GM21423 (cell line): ENCODE measurements at regions not wholly inside any gene's neighbourhood (a gene's known extent, or its start where the extent isn't known, plus 50 kb on each side); places are given as distances from the start of the nearest gene placed in this dataset.
"Not testable (repeated sequence)": the region's sequence is repeated elsewhere in the genome, so short reads cannot be mapped to it uniquely, and the experiment has no call there.

Experiments used
- ATAC-seq: cut with Tn5 transposase; IDR thresholded peaks from one replicate; pipeline ENCODE4 v1.9.1; 2021; ENCODE audit warnings: mild to moderate bottlenecking, moderate library complexity; ENCODE audit not compliant: unreplicated experiment

DNA sequence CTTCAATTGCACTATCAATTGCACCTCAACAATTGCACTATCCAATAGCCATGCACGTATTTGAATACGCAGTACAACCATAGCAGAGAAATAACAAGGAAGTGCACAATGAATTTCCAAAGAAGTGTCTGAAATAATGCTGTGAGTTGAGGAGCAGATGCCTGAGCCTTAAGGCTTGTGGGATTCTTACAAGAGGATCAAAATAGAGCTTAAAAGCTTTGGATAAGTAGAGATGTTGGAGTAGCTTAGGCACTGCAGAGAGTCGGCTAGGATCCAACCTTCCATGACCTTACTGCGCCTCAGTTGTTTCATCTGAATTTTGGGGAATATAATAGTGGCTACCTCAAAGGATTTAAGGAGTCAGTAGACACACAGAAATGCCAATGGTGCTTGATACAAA, 196.1 kb upstream of the FLRT2 start:
- ATAC-seq = no peak

GRCh38 chr14:85334316-85334715, 195.6 kb upstream of the FLRT2 start:
- ATAC-seq = no peak

- ATAC-seq = no peak
Observed at GRCh38 chr14:85336257-85336656, 193.7 kb upstream of the FLRT2 start.

- no peak for ATAC-seq
Observed at GRCh38 chr14:85336817-85337216, 193.1 kb upstream of the FLRT2 start.

DNA sequence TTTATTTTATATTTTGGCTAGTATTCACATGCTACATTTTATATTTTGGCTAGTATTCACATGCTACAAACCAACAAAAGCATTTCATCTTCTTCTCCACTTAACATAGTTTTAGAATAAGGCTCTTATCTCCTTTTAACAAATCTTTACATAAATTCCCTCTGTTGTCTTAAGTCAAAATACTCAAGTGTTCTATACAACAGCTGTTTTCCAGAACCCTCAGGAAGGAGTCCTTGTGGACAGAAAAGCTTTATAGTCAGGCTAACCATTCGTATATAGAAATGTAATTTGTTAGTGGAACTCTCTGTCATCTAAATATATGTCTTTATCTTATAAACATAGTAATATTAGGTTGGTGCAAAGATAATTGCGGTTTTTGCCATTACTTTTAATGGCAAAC, 191.0 kb upstream of the FLRT2 start:
- ATAC-seq = no peak

GRCh38 chr14:85342858-85343607, 186.9 kb upstream of the FLRT2 start:
- ATAC-seq = no peak

DNA sequence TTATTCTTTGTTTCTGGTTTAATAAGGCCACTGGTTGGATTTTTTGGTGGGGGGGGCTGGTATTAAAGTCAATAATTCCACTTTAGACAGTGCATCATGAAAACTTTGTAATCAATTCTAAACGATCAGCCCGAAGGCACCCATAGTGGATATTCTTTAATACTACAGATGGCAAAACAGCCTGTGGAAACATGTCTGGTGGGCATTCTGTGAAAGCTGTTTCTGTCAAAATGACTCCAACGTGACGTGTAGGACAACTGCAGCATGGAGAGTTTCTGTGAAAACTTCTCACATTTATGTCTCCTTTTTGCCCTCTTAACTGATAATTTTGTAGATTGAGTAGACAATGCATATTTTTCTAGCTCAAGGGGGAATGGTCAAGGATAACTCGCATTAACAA, 185.8 kb upstream of the FLRT2 start:
- ATAC-seq = no peak

DNA sequence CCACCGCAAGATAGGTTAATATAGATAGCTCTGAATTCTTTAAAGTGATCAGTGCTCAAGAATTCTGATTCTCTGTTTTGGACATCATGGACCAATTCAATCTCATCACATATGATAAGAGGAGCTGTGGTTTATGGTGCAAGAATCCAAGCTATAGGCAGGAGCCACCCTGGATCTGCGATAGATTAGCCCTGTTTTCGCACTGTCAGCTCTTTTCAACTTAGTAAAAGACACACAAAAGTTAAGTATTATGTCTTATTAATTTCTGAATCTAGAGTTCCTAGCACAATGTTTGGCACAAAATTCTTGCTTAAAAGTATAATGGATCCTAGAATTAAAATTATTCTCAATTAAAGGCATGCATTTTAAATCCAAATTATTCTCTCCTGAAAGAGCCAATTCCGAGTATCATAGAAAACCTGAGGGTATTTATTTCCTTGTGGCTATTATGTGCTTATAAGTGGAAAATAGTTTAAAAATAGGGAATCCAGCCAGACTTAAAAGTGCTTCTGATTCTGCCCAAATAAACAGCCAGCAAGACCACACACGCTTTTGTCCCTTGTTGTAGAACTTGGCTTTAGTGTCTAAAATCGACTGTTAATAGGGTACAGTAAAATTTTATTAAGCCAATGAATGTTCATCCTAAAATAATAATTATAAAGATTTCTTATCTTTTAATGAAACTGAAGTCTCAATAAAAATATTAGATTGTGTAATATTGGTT, 184.9 kb upstream of the FLRT2 start:
- no peak for ATAC-seq

DNA sequence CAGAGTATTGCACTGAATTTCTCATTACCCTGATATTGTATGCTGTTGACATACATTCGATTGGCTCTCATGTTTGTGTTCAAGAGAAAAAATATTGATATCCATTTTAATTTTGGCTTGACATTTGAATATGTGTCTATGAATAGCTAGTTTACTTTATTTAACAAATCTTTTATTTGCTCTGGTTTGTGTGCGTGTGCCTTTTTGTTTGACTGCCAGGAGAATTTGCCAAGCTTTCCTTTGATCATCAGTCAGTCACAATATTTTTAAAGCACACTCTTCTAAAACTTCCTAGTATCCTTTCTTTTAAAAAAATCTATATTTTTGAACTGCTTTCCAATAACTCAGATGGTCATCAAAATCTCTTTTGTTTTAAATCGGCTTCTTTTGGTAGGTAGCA, 179.3 kb upstream of the FLRT2 start:
- ATAC-seq = no peak

- not testable (repeated sequence) for ATAC-seq
Observed at GRCh38 chr14:85352588-85352987, 177.4 kb upstream of the FLRT2 start.

DNA sequence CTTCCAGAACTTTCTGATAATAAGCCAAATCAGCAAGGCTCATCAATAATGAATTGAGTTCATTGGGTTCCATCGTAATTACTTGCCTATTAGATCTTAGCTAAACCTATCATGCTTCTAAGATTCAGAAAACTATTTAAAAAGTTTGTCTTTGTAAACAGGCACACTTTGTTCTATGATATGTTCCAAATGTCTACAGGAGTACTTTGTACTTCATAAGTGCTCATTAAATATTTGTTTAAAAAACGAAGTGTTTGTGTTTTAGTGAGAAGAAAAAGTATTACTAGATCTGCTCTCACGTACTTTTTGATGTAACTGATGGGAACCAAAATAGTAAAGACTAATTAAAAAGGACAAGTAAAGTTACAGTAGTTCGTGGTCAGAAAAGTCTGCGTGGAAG, 172.8 kb upstream of the FLRT2 start:
- ATAC-seq = no peak

- ATAC-seq = no peak
Observed at GRCh38 chr14:85358136-85358785, 171.7 kb upstream of the FLRT2 start.

- ATAC-seq = no peak
Observed at GRCh38 chr14:85359505-85359904, 170.4 kb upstream of the FLRT2 start.

GRCh38 chr14:85363358-85363757, 166.6 kb upstream of the FLRT2 start:
- no peak for ATAC-seq

- no peak for ATAC-seq
Observed at GRCh38 chr14:85366226-85366625, 163.7 kb upstream of the FLRT2 start.

DNA sequence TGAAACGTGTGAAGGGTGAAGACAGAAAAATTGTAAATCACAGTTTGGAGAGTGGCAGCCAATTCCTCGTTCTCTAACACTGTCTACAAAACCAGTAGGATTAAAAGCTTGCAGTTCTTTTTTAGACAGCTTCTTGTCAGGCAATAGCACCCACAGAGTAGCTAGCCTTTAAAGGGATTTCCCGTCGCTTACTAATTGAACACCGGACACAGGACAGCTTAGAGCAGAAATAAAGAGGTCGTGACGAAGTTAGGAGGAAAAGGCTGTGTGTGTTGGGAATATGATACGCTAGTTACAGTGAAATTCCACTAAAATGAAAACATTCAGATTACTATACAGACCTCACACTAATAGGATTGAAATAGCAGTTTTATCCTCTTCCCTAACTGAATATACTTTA, 149.1 kb upstream of the FLRT2 start:
- no peak for ATAC-seq

- ATAC-seq = no peak
Observed at GRCh38 chr14:85382341-85382740, 147.6 kb upstream of the FLRT2 start.

DNA sequence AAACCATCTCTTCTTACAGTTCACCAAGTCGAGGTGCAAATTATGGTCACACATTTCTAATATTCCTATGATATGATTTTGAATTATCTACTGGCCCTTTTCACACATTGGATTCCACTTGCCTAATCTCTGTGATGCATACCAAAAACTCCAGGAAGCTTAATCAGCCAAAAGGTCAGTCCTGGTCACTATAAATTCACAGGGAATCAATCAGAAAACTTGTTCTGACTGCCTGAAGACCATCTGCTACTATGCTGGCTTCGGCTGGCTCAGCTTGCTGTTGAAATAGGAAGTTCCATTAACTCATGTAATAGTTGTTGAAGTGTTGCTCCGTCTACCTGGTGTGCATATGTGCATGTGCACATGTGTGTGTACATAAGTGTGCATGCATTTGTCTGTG, 142.8 kb upstream of the FLRT2 start:
- no peak for ATAC-seq

- ATAC-seq = no peak
Observed at GRCh38 chr14:85390236-85390635, 139.7 kb upstream of the FLRT2 start.

DNA sequence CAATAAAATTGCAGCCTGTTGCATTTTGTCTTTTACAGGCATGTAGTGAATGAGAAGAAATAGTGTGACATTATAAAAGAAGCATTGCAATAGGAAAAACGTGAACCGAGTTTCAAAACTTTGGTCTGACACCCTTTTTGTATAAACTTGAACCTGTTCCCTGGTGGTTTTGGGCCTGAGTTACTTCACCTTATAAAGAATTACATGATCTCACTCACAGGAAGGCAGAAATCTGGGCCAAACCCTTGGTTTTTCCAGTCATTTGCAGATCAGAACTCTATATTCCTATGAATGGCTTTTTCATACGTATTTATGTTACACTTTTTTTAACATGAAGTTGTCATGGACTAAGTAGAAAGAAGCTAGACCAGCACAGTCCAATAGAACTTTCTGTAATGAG, 138.5 kb upstream of the FLRT2 start:
- no peak for ATAC-seq

DNA sequence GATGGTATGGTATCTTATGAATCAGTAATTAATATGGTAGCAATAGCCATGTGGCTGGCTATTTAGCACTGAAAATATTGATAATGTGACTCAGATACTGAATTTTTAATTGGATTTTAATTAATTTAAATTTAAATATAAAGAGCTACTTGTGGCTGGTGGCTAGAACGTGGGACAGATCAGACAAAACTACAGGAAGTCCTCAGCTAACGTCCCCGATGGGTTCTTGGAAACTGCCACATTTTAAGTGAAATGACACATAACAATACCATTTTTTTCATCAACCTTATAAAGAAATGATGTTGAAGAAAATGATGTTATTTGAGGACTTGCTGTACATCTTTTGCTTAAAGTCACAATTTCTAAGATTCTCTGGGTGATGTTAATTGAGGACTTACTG, 138.1 kb upstream of the FLRT2 start:
- no peak for ATAC-seq

- ATAC-seq = no peak
Observed at GRCh38 chr14:85399186-85399585, 130.8 kb upstream of the FLRT2 start.
